HG02870 (cell line): ENCODE measurements at regions not wholly inside any gene's neighbourhood (a gene's known extent, or its start where the extent isn't known, plus 50 kb on each side); places are given as distances from the start of the nearest gene placed in this dataset.
"Not testable (repeated sequence)": the region's sequence is repeated elsewhere in the genome, so short reads cannot be mapped to it uniquely, and the experiment has no call there.

Experiments
- ATAC-seq: cut with Tn5 transposase; IDR thresholded peaks from one replicate; pipeline ENCODE4 v1.9.1; 2021; ENCODE audit warnings: mild to moderate bottlenecking, moderate library complexity; ENCODE audit not compliant: unreplicated experiment

DNA sequence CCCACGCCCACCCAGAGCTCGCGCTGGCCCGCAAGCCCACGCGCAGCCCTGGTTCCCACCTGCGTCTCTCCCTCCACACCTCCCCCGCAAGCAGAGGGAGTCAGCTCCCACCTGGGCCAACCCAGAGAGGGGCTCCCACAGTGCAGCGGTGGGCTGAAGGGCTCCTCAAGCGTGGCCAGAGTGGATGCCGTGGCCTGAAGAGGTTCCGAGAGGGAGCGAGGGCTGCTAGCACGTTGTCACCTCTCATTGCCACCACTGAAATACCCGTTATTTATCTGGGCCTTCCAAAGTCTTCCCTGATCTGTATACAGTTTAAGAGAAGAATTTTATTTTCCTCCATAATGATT, 88.3 kb upstream of the MYLIP start:
- ATAC-seq = no peak

DNA sequence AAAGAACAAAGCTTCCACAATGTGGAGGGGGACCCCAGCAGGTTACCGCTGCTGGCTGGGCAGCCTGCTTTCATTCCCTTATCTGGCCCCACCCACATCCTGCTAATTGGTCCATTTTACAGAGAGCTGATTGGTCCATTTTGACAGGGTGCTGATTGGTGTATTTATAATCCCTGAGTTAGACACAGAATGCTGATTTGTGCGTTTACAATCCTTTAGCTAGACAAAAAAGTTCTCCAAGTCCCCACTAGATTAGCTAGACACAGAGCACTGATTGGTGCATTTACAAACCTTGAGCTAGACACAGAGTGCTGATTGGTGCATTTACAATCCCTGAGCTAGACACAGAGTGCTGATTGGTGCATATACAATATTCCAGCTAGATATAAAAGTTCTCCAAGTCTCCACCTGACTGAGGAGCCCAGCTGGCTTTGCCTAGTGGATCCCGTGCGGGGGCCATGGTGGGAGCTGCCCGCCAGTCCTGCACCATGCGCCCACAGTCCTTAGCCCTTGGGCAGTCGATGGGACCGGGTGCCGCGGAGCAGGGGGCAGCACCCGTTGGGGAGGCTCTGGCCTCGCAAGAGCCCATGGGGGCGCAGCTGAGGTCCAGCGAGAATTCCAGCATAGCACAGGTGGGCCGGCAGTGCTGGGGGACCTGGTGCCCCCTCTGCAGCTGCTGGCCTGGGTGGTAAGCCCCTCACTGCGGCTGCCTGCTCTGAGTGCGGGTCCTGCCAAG, 88.8 kb upstream of the MYLIP start:
- ATAC-seq = not testable (repeated sequence)

DNA sequence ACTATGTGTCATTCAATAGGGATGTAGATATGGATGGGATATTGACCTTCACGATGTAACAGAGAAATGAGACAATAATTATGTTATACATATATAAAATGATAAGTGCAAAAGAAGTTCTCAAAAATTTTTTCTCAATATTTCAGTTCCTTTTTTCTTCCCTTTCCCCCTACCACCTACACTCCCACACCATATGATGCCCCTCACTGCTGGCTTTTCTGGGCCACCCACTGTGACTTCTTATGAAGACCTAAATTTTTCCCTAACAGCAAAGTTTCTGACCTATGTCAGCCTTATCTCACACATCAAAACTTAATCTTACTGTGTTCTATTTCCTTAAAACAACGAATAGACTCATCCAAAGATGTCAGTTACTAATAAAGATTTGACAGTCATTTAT, 89.9 kb upstream of the MYLIP start:
- ATAC-seq = no peak

DNA sequence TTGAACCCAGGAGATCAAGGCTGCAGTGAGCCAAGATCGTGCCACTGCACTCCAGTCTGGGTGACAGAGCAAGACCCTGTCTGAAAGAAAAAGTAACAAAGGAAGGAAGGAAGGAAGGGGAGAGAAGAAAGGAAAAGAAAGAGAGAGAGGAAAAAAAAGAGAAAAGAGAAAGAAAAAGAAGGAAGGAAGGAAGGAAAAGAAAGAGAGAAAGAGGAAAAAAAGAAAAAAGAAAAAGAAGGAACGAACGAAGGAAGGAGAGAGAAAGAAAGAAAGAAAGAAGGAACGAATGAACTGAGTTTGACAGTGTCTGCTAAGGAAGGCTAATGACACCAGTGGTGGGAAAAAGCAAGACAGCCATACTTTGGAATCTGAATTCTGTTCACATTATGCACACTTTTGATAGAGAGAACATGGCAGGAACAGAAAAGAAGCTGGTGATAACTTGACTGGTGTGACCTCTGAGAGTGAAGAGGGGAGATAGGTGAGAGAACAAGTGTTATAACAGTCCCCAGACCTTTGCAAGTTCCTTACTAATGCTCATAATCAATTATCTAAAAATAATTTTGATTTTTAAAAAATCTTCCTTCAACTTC, 93.3 kb upstream of the MYLIP start:
- no peak for ATAC-seq

DNA sequence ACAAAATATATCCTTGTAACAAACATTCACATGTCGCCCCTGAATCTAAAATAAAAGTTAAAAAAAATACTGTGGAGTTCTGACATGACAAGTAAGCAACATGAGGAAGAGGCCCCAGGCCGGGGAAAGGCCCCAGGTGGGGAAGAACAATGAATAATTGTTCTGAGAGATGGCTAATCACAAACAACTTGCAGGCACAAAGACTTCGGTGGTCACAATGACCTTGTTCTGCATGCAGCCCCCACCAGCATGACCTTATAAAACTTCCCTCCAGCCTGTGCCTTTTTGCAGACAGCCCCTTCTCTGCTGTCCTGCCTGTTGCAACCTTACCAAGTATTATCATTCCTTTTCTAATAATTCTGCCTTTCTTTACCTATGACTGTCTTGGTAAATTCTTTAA, 95.7 kb upstream of the MYLIP start:
- ATAC-seq = no peak

DNA sequence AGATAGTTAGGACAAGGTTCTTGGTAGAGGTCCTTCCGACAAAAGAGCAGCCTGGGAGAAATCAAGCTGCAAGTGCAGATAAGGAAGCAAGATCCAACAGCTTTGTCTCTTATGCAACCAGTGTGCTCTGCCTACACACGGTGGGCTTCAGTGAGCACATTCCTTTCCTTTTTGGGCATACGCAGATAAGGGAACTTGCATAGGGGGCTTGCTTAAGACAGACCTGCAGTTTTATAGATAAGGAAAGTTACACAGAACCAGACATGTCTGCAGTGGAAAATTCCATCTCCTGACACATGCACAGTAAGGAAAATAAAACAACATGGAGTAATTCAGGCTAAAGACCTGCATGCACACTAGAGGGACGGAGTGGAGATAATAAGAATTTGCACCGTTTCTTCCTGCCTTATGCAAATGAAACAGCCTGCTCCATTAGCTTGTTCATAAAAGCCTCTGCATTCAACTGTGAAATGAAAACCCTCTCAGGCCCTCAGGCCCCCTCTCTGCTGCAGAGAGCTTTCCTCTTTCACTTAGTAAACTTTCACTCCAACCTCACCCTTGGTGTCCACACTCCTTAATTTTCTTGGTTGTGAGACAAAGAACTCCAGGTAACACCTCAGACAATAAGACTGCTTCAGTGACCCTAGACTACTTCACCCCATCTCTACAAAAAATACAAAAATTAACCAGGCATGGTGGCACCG, 97.5 kb upstream of the MYLIP start:
- no peak for ATAC-seq

DNA sequence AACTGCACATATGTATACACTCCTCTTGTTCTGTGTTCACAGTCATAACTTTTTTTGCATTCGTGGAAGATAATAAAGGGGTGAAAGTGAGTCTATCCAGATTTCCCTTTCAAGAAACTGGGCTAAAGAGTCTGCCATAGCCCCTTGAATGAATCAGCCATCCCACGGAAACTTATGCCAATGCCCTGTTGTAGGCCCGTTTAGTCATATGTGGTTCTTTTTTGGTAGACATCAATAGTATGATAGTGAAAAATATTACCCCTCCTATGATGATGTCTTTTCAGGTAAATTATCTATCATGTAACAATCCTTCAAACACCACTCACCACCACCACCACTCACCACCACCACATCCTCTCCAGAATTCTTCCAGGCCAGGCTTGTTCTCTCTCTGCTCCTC, 99.9 kb upstream of the MYLIP start:
- no peak for ATAC-seq

DNA sequence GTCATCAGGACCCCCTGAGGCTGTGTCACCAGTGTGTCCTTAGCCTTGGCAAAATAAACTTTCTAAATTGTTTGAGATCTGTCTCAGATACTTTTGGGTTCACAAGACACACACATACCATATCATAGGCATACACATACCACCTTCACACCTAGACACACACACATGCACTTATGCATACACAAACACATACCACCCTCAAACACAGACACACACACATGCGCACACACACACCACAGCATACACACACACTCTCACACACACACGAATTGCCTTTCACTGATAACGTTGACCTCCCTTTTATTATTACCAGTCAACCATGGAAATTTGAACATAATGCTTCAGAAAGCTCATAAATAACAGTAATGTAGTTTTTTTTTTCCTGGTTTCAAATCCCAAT, 108.6 kb upstream of the MYLIP start:
- no peak for ATAC-seq

DNA sequence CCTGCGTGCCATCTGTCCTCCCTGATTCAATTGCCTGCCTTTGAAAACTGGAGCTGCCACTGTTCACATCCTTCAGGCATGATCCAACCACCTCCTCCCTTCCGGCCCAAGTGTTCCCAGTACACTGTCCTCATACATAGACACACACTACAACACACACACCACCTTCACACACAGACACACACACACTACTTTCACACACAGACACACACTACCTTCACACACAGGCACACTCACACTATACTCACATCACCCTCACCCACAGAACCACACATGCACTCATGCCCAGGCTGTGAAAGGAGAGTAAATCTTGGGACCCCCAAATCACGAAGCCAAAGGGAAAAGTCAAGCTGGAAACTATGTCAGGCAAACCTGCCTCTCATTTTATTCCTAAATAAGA, 109.4 kb upstream of the MYLIP start:
- no peak for ATAC-seq

DNA sequence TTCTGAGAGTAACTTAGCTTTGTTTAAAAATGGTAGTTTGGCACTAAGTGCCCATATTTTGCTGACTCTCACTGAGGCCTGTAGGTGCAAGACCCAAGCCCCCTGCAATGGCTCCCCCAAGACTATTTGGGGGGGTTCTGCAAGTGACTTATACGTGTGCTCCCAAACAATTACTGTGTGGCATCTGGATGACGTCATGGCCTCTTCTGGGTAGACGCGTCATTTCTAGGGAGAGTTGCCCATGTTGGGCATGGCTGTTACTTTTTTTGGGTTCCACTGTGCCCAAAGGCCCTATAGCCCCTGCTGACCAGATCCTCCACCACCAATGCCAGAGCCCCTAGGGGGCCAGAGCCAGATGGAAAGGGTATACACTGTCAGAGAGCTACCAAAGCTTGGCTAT, 110.3 kb upstream of the MYLIP start:
- no peak for ATAC-seq

DNA sequence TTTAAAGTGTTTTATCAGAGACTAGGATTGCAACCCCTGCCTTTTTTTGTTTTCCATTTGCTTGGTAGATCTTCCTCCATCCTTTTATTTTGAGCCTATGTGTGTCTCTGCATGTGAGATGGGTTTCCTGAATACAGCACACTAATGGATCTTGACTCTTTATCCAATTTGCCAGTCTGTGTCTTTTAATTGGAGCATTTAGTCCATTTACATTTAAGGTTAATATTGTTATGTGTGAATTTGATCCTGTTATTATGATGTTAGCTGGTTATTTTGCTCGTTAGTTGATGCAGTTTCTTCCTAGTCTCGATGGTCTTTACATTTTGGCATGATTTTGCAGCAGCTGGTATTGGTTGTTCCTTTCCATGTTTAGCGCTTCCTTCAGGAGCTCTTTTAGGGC, 114.6 kb upstream of the MYLIP start:
- not testable (repeated sequence) for ATAC-seq

DNA sequence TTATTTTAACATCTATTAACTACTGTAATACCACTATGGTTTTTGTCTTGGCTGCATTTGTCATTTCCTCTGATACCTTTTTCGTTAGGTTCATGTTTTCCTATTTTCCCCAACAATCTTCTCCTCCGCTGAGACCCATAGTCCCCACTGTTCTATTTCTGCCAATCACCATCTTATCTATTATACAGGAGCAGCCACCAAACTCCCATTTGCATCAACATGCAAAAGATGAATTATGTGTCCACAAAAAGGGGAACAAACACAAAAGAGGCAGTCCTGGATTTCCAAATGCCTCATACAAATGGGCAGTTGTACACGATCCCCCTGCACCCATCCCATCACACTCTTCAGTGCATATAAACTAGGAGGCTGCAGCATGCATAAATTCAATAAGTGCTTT, 121.7 kb upstream of the MYLIP start:
- ATAC-seq = no peak

DNA sequence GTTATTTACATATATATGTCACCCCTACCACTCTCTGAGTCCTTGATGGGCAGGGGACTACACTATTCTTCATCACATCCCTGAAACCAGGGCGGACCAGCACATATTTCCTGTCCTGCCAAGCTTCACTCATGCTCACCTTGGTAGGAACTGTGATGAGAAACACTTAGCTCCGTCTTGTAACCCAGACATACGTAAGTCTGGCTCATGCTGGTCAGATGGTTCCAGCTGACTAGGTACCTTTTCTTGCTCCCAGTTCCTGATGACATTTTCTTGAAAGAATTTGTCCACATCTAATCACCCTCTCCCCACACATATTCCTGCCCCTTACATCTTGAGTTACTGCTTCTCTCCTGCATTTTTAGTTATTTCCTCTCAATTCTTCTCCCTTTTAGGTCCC, 122.2 kb upstream of the MYLIP start:
- ATAC-seq = no peak

DNA sequence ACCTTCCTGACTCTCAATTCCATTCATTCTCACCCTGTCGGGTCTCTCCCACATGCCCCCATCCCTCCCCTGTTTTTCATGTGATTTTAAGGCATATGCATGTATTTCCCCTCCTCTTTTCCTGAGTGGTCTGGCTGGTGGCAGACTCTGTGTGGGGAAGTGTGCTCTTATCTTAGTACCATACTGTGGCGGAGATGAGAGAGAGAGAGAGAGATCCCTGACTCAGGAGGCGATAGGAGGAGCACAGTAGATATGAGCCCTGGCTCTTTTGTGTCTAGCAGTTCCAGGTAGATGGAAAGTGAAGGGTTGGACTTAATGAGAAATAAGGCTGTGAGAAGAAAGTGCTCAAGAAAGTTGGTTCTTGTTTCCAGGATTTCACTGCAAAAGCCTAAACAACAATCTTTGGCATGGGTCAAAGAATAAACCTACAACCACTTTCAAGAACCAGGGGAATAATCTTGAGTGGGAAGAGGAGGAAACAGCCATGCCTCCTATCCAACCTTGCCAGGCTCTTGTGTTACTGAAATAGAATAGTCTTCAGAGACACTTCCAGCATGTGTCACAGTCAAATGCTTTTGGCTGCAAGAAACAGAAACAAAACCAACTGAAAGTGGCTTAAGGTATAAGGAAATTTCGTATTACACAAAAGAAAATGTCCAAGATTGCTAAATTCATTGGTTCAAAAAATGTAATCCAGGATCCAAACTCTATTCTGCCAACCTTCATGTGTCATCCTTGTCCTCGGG, 123.8 kb upstream of the MYLIP start:
- no peak for ATAC-seq

DNA sequence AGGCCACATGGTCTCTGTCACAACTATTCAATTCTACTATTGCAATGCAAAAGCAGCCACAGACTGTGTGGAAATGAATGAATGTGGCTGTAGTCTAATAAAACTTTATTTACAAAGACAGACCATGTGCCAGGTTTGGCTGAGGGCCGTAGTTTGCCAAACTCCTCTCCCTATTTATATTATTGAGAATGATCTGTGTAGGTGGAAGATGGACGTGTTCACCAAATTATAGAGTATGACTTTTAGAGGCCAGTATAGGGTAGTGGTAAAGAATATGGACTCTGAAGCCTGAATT, 125.7 kb upstream of the MYLIP start:
- ATAC-seq = no peak

DNA sequence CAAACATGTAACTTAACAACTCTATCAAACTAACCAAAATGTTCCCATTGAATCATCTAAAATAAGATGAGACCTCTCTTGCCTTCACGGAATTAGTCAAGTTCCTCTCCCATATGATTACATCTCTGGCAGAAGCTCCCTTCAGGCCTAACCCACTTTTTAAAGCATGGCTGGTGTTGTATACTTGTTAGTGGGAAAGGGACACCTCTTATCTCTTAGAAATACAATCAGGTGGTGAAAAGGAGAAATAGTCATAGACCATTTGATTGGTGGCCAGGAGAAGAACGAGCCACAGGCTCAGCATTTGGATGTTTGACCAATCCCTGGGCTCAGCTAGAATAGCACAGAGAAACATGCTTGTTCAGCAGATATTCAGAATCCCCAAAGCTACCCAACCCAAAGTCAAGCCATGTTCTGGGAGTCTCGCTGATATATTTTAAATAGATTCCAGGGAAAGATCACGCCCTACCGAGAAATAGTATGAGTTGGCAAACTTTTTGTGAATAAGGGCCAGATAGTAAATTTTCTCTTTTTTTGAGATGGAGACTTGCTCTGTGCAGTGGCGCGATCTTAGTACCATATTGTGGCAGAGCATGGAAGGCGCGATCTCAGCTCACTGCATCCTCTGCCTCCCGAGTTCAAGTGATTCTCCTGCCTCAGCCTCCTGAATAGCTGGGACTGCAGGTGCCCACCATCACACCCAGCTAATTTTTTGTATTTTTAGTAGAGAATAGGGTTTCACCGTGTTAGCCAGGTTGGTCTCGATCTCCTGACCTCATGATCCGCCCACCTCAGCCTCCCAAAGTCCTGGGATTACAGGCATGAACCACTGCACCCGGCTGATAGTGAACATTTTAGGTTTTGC, 126.3 kb upstream of the MYLIP start:
- ATAC-seq = no peak

DNA sequence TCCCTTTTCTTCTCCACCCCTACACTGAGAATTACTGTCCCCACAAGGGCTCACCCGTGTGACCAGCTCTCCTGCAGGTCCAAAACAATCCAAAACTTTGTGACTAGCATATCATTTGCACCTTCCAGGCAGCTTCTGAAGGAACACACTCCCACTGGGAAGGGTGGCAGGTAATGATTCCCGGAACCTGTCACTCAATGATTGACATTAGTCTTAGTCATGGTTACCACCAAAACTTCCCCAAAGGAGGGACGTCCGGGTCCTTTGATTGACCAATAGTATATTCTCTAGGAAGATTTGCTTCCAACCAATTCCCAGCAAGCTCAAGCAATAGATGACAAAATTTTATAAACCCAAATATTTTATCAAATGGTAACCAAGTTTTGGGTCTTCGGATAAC, 127.7 kb upstream of the MYLIP start:
- ATAC-seq = no peak

DNA sequence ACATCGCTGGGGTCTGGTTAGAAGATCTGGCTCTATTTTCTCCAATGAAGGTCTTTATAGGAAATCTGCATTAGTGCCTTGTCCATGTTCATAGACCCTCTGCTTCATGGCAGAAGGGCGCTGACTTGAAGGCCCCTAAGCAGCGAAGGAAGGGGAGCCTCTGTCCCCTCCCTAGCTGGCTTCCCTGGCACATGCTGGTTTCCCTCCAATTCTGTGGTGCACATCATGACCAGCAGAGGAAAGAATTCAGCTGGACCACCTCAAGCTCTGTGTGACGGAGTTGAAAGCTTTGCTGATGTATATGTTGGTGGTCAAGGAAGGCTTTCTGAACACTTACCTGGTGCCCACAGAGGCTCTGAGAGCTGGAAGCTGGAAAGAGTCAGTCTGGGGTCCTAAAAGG, 129.7 kb upstream of the MYLIP start:
- ATAC-seq = no peak

DNA sequence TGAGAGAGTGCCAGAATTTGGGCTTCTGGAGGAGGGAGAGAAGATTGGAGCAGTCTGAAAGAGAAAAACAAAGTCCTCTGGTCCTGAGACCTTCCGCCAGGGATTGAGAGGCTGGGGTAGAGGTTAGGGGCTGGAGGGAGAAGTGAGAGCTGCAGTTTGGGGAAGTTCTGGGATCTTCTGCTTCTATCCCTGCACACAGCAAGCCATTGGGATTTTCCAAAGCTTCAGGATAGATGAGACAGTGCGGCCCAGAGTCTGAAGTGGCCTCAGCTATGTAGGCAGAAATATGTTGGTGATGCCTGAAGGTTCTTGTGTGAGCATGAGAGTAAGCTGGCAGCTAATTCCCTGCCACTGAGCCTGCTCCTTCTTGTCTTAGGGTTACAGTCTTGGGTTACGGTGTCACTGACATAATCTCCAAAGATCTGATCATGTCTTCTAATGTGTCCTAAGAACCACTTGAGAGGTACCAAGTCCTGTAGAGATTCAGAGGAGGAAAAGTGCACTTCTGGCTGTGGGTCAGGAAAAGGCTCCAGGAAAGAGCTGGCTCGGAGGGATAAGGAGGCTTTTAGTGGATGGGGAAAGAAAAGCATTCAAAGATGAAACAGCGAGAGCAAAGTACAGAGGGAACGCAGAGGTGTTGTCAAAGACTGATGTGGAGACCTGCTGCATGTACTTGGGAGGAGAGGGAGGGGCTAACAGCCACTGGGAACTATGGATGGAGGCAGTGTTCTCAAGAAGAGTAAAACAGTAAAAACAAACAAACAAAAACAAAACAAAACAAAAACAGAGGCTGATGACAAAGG, 131.1 kb upstream of the MYLIP start:
- ATAC-seq = no peak

DNA sequence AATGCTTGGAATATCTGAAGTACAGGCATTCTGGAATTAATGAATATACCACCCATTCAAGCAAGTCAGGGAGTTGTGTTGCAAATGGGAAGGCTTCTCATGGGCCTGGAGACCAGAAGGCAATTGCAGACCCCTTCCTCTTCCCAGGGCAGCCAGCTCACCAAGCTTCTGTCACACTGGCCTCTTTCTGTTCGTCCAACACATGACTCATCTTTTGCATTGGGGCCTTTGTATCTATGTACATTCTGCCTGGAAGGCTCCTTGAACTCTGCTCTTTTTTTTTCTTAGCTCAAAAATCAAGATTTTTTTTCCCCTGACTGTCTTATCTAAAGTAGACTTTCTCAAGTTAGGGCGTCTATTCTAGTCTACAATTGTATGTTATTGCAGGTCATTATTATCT, 132.9 kb upstream of the MYLIP start:
- no peak for ATAC-seq
